ENCODE measurements at regions not wholly inside any gene's neighbourhood (a gene's known extent, or its start where the extent isn't known, plus 50 kb on each side); places are given as distances from the start of the nearest gene placed in this dataset.
"Not testable (repeated sequence)": the region's sequence is repeated elsewhere in the genome, so short reads cannot be mapped to it uniquely, and the experiment has no call there.

DNA sequence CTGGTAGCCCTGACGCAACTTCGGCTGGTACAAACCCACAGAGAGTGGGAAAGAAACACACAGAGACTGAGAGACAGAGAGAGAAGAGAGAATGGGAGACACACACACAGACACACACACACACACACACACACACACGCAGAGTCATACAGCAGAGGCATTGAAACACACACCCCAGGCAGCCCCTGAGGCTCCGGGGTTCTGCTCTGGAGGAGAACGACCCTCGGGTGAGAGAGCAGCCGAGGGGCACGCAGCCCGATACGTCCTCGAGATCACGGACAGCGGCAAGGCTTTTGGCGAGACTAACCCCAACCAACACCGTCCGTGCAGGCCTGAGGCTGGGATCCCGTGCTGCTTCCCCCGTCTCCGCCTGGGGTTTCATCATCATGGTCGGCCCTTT lies 700.8 kb upstream of the TPTE start:
- H3K4me3 Mint-ChIP-seq; H3K9me3 Mint-ChIP-seq; H3K4me1 Mint-ChIP-seq (ENCODE audit: low read depth); H3K27ac Mint-ChIP-seq; H3K36me3 Mint-ChIP-seq (ENCODE audit: low read depth); DNase-seq (ENCODE audit: low spot score); H3K27me3 Mint-ChIP-seq (ENCODE audit: low read depth): not testable (repeated sequence)

DNA sequence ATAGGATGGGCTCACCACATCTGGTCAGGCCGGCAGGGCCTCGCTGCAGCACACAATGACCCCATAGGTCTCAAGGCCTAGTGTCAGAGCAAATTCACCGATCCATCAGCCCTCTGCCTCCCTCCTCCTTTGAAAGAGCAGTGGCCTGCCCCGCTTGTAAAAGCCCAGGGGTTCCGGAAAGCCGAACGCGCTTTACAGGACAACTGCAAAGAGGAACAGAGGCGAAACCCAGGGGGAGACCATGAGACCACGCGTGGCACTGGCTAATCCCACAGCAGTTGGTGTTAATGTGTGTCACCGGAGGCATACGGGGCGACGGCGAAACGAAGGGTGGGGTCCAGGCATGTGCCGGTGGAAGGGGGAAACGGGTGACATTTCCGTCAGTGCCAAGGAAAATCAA lies 699.9 kb upstream of the TPTE start:
- H3K27ac Mint-ChIP-seq; H3K27me3 Mint-ChIP-seq (ENCODE audit: low read depth); H3K4me3 Mint-ChIP-seq; H3K9me3 Mint-ChIP-seq; DNase-seq (ENCODE audit: low spot score); H3K4me1 Mint-ChIP-seq (ENCODE audit: low read depth); H3K36me3 Mint-ChIP-seq (ENCODE audit: low read depth): not testable (repeated sequence)

DNA sequence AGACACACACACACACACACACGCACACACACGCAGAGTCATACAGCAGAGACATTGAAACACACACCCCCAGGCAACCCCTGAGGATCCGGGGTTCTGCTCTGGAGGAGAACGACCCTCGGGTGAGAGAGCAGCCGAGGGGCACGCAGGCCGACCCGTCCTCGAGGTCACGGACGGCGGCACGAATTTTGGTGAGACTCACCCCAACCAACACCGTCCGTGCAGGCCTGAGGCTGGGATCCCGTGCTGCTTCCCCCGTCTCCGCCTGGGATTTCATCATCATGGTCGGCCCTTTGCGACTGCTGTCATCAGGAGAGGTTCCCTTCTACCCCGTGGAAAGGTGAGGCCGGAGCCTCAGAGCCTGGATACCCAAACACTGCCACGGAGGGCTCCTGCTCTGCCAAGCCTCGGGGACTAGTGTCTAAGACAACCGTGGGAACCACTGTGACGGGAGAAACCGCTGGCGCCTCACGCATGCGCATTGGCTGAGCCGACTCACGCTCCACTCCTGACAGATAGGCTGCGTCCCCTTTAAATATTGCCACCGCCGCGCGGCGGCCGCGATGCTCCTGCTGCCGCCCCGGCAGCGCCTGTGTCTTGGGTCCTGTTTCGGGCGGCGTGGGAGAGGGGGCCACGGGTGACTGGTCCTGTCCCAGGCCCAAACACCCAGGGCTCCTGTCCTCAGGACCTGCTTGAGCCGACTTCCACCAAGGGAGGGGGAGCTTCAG lies 699.1 kb upstream of the TPTE start:
- H3K27me3 Mint-ChIP-seq (ENCODE audit: low read depth); DNase-seq (ENCODE audit: low spot score); H3K27ac Mint-ChIP-seq; H3K4me1 Mint-ChIP-seq (ENCODE audit: low read depth); H3K36me3 Mint-ChIP-seq (ENCODE audit: low read depth); H3K9me3 Mint-ChIP-seq; H3K4me3 Mint-ChIP-seq: not testable (repeated sequence)

GRCh38 chr21:9823197-9824157 lies 697.9 kb upstream of the TPTE start:
- not testable (repeated sequence) for H3K36me3 Mint-ChIP-seq (ENCODE audit: low read depth); H3K4me3 Mint-ChIP-seq; H3K27ac Mint-ChIP-seq; DNase-seq (ENCODE audit: low spot score); H3K4me1 Mint-ChIP-seq (ENCODE audit: low read depth); H3K27me3 Mint-ChIP-seq (ENCODE audit: low read depth); H3K9me3 Mint-ChIP-seq

DNA sequence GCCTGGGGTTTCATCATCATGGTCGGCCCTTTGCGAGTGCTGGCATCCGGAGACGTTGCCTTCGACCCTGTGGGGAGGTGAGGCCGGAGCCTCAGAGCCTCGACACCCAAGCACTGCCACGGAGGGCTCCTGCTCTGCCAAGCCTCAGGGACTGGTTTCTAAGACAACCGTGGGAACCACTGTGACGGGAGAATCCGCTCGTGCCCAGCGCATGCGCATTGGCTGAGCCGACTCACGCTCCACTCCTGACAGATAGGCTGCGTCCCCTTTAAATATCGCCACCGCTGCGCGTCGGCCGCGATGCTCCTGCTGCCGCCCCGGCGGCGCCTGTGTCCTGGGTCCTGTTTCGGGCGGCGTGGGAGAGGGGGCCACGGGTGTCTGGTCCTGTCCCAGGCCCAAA lies 690.6 kb upstream of the TPTE start:
- H3K27ac Mint-ChIP-seq; H3K4me1 Mint-ChIP-seq (ENCODE audit: low read depth); H3K27me3 Mint-ChIP-seq (ENCODE audit: low read depth); H3K36me3 Mint-ChIP-seq (ENCODE audit: low read depth); DNase-seq (ENCODE audit: low spot score); H3K9me3 Mint-ChIP-seq; H3K4me3 Mint-ChIP-seq: not testable (repeated sequence)

- not testable (repeated sequence) for H3K4me3 Mint-ChIP-seq
Observed at GRCh38 chr21:9832751-9833150, 688.6 kb upstream of the TPTE start.

DNA sequence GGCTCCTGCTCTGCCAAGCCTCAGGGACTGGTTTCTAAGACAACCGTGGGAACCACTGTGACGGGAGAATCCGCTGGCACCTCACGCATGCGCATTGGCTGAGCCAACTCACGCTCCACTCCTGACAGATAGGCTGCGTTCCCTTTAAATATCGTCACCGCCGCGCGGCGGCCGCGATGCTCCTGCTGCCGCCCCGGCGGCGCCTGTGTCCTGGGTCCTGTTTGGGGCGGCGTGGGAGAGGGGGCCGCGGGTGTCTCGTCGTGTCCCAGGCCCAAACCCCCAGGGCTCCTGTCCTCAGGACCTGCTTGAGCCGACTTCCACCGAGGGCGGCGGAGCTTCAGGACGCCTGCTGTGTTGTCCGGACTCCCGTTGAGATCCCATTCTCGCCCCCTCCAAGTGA lies 684.8 kb upstream of the TPTE start:
- peaks cover 34% of the 10 kb centered on the region for H3K9me3 Mint-ChIP-seq
- not testable (repeated sequence) for H3K27me3 Mint-ChIP-seq (ENCODE audit: low read depth); DNase-seq (ENCODE audit: low spot score); H3K27ac Mint-ChIP-seq; H3K4me1 Mint-ChIP-seq (ENCODE audit: low read depth); H3K36me3 Mint-ChIP-seq (ENCODE audit: low read depth); H3K4me3 Mint-ChIP-seq

More at GRCh38 chr21:9832751-9833150, 688.6 kb upstream of the TPTE start:
- DNase-seq (ENCODE audit: low spot score); H3K9me3 Mint-ChIP-seq; H3K4me1 Mint-ChIP-seq (ENCODE audit: low read depth); H3K36me3 Mint-ChIP-seq (ENCODE audit: low read depth); H3K27me3 Mint-ChIP-seq (ENCODE audit: low read depth); H3K27ac Mint-ChIP-seq: not testable (repeated sequence)

DNA sequence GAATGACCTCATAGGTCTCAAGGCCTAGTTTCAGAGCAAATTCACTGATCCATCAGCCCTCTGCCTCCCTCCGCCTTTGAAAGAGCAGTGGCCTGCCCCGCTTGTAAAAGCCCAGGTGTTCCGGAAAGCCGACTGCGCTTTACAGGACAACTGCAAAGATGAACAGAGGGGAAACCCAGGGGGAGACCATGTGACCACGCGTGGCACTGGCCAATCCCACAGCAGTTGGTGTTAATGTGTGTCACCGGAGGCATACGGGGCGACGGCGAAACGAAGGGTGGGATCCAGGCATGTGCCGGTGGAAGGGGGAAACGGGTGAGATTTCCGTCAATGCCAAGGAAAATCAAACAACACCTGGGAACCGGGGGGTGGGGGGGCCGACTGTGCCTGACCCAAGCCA lies 684.4 kb upstream of the TPTE start:
- not testable (repeated sequence) for H3K4me1 Mint-ChIP-seq (ENCODE audit: low read depth); H3K36me3 Mint-ChIP-seq (ENCODE audit: low read depth); H3K4me3 Mint-ChIP-seq; DNase-seq (ENCODE audit: low spot score); H3K27me3 Mint-ChIP-seq (ENCODE audit: low read depth); H3K27ac Mint-ChIP-seq
- H3K9me3 Mint-ChIP-seq: peaks cover 38% of the 10 kb centered on the region

DNA sequence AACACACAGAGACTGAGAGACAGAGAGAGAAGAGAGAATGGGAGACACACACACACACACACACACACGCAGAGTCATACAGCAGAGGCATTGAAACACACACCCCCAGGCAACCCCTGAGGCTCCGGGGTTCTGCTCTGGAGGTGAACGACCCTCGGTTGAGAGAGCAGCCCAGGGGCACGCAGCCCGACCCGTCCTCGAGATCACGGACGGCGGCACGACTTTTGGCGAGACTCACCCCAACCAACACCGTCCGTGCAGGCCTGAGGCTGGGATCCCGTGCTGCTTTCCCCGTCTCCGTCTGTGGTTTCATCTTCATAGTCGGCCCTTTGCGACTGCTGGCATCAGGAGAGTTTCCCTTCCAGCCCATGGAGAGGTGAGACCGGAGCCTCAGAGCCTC lies 683.9 kb upstream of the TPTE start:
- H3K27me3 Mint-ChIP-seq (ENCODE audit: low read depth); H3K36me3 Mint-ChIP-seq (ENCODE audit: low read depth); H3K4me1 Mint-ChIP-seq (ENCODE audit: low read depth); DNase-seq (ENCODE audit: low spot score); H3K4me3 Mint-ChIP-seq; H3K27ac Mint-ChIP-seq: not testable (repeated sequence)
- H3K9me3 Mint-ChIP-seq: peaks cover 41% of the 10 kb centered on the region

DNA sequence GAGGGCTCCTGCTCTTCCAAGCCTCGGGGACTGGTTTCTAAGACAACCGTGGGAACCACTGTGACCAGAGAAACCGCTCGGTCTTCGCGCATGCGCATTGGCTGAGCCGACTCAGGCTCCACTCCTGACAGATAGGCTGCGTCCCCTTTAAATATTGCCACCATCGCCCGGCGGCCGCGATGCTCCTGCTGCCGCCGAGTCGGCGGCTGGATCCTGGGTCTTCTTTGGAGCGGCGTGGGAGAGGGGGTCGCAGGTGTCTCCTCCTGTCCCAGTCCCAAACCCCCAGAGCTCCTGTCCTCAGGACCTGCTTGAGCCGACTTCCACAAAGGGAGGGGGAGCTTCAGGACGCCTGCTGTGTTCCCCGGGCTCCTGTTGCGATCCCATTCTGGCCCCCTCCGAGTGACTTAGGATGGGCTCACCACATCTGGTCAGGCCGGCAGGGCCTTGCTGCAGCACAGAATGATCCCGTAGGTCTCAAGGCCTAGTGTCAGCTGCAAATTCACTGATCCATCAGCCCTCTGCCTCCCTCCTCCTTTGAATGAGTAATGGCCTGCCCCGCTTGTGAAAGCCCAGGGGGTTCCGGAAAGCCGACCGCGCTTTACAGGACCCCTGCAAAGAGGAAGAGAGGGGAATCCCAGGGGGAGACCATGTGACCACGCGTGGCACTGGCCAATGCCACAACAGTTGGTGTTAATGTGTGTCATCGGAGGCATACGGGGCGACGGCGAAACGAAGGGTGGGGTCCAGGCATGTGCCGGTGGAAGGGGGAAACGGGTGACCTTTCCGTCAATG lies 683.2 kb upstream of the TPTE start:
- no peaks in the 10 kb centered on the region for H3K4me1 Mint-ChIP-seq (ENCODE audit: low read depth)
- H3K27ac Mint-ChIP-seq: no peak overlapping the region
- H3K36me3 Mint-ChIP-seq (ENCODE audit: low read depth): peaks cover 3% of the 10 kb centered on the region
- no peaks in the 10 kb centered on the region for H3K27me3 Mint-ChIP-seq (ENCODE audit: low read depth)
- DNase-seq (ENCODE audit: low spot score): no peak
- no peak overlapping the region for H3K4me3 Mint-ChIP-seq
- H3K9me3 Mint-ChIP-seq: peaks cover 47% of the 10 kb centered on the region

GRCh38 chr21:9838738-9839642 lies 682.4 kb upstream of the TPTE start:
- H3K9me3 Mint-ChIP-seq: peaks cover 52% of the 10 kb centered on the region
- H3K4me1 Mint-ChIP-seq (ENCODE audit: low read depth): no peaks in the 10 kb centered on the region
- H3K4me3 Mint-ChIP-seq: no peak overlapping the region
- DNase-seq (ENCODE audit: low spot score): no peak
- H3K27ac Mint-ChIP-seq: no peak overlapping the region
- H3K27me3 Mint-ChIP-seq (ENCODE audit: low read depth): no peaks in the 10 kb centered on the region
- H3K36me3 Mint-ChIP-seq (ENCODE audit: low read depth): peaks cover 3% of the 10 kb centered on the region

GRCh38 chr21:9844106-9844505 lies 677.3 kb upstream of the TPTE start:
- not testable (repeated sequence) for H3K27ac Mint-ChIP-seq; H3K27me3 Mint-ChIP-seq (ENCODE audit: low read depth); H3K4me3 Mint-ChIP-seq; H3K4me1 Mint-ChIP-seq (ENCODE audit: low read depth); H3K36me3 Mint-ChIP-seq (ENCODE audit: low read depth); DNase-seq (ENCODE audit: low spot score)
- peaks cover 44% of the 10 kb centered on the region for H3K9me3 Mint-ChIP-seq

- not testable (repeated sequence) for H3K27ac Mint-ChIP-seq; H3K36me3 Mint-ChIP-seq (ENCODE audit: low read depth); H3K27me3 Mint-ChIP-seq (ENCODE audit: low read depth); DNase-seq (ENCODE audit: low spot score); H3K4me3 Mint-ChIP-seq; H3K4me1 Mint-ChIP-seq (ENCODE audit: low read depth)
- peaks cover 17% of the 10 kb centered on the region for H3K9me3 Mint-ChIP-seq
Observed at GRCh38 chr21:9847511-9847910, 673.9 kb upstream of the TPTE start.
